GM21786 (cell line): ENCODE measurements at regions not wholly inside any gene's neighbourhood (a gene's known extent, or its start where the extent isn't known, plus 50 kb on each side); places are given as distances from the start of the nearest gene placed in this dataset.

Experiments used
- ATAC-seq: cut with Tn5 transposase; IDR thresholded peaks from one replicate; pipeline ENCODE4 v1.9.1; 2021; ENCODE audit not compliant: unreplicated experiment

- ATAC-seq, result no peak
Measured at GRCh38 chr10:131013281-131013912, 298.1 kb downstream of the TCERG1L start.

GRCh38 chr10:131014271-131014670 is 297.2 kb downstream of the TCERG1L start:
- ATAC-seq, result no peak

DNA sequence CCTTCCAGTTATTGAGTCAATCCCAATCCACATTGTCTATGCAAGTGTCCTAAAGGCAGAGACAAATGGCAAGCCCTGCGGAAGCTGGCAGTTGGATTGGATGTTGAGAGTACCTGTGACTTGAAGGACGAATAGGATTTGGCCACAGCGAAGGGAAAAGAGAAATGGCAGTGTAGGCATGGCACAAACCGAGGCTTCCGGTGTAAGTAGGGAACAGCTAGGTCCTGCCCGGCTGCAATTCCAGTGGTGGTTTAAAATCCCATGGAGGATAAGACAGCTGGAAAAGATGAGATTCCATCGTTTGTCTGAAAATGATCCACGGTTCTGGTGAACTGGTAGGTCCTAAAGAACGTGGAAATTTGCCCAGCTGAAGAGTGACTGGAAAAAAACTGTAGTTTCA is 296.2 kb downstream of the TCERG1L start:
- ATAC-seq, result no peak

DNA sequence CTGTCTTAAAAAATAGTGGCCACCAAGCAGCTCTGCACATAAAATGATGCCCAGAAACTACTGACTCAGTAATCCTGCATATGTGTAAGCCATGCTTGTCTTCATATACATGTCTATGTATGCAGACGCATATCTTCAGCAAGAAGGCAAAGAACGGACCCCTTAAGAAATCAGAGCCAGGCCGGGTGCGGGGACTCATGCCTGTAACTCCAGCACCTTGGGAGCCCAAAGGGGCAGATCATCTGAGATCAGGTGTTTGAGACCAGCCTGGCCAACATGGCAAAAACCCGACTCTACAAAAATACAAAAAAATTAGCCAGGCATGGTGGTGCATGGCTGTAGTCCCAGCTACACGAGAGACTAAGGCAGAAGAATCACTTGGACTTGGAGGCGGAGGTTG is 295.0 kb downstream of the TCERG1L start:
- no peak for ATAC-seq

- no peak for ATAC-seq
Measured at GRCh38 chr10:131017566-131018285, 293.8 kb downstream of the TCERG1L start.

GRCh38 chr10:131018886-131019500 is 292.5 kb downstream of the TCERG1L start:
- no peak for ATAC-seq

DNA sequence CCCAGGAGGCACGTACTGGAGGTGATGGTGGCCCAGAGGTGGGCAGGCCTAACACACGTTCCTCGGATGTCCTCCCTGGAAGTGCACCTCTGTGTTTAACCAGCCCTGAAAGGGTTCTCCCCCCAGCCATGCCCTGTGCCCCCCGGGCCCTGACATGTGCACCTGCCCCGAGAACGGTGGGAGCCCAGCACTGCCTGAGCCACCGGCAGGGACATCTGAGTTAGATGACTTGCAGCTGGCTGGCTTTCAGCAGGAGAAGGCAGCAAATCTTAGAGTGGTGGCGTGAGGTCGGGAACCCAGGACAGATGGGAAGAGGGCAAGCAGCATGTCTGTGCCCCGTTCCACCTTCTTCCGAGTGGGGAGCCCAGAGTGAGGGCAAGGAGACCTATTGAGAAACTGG is 291.8 kb downstream of the TCERG1L start:
- ATAC-seq, result no peak

DNA sequence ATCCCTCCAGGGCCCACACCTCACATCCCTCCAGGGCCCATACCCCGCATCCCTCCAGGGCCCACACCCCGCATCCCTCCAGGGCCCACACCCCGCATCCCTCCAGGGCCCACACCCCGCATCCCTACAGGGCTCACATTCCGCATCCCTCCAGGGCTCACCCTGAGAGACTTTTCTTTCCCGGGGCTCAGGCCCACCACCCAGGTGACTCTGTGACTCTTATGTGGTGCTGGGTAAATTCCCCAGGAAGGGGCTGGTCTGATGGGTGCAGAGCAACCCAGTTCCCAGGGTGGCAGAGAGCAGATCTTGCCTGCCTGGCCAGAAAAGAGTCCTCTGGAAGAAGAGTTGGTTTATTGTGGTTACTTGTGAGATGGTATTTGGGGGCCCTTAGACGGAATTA is 290.7 kb downstream of the TCERG1L start:
- no peak for ATAC-seq

DNA sequence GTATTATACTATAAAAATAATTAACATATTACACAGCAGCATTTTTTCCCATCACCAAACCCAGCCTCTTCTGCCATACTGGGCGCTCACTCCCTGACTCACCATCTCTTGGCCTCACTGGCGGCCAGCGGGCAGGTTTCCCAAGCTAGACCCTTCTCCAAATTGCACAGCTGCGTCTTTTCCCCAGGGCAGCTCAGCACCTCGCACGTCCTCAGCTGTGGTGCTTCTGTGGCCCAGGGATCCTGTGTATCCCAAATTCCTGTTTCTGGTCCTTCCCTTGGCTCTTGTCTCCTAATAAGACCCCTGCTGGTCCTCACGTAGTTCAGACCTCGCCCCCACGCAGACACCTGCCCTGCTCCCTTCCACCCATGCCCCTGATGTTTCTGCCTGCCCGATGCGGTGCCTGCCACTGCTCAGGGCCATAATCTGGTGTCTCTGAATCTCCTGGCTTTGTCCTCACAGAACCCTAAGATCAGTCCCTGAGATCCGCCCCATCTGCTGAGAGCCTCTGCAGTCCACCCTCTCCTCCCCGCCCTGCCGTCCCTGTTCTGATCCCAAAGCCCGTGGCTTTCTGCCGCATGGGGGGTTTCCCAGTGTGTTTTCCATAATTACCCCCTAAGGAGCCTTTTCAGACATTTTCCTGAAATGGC is 290.1 kb downstream of the TCERG1L start:
- ATAC-seq, result no peak

- ATAC-seq, result no peak
Measured at GRCh38 chr10:131021969-131022368, 289.6 kb downstream of the TCERG1L start.

DNA sequence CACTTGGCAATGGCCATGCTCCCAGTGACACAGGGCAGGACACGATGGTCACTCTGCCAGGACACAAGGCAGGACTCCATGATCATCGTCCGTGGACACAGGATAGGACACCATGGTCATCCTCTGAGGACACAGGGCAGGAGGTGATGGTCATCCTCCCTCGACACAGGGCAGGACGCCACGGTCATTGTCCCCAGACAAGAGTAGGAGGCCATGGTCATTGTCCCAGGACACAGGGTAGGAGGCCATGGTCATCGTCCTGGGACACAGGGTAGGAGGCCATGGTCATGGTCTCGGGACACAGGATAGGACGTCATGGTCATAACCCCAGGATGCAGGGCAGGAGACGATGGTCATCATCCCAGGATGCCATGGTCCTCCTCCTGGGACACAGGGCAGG is 289.2 kb downstream of the TCERG1L start:
- ATAC-seq, result no peak

- no peak for ATAC-seq
Measured at GRCh38 chr10:131022981-131023380, 288.5 kb downstream of the TCERG1L start.

DNA sequence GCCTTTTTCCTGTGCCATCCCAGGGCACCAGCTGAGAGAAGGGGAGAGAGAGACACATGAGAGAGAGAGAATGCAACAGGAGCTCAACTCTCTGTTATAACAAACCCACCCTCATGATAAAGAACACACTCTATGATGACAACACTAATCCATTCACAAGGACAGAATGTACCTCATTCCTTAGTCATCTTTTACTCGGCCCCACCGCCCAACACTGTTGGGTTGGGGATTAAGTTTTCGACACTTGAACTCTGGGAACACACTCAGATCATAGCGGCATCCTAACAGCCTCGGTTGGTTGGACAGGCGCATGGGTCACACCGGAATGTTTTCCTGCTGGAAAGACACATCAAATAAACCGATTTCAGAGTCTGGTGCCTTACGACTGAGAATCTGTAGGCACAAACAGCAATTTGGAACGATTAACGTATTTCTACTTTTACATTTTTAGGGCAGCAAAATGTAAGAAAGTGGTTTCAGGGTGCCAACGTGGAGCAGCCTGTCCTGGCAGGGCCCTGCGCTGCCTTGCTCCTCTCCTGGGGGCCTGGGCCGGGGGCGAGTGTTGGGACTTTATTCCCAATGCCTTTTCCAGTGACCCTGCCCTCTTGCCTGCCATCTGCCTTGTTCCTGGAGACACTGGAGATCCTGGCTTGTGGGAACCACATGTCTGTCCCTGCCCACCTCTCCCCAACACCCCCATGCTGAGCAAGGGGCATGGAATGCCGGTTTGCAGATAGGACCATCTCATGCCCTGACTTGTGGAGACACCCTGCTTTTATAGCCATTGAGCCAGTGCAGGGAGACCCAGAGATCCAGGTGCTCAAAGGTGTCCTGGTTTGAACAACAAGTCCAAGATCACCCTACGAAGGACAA is 287.0 kb downstream of the TCERG1L start:
- ATAC-seq, result no peak

DNA sequence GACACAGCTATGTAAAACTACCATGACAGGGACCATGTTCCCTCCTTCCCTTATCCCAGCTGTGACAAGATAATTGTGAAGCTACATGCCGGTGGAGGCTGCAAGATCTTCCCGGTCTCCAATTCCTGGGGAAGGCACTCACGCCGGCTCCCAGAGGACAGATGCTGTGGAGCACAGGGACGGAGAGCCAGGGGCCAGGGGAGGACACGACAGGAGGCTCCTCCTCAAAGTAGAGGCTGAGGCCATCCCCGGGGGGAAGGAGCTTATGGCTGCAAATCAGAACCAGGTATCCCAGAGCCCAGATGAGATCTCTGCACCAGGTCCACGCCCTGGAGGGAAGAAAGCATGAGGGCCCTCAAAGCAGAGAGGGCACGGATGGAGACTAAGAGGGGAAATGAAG is 286.2 kb downstream of the TCERG1L start:
- ATAC-seq, result no peak

- ATAC-seq, result no peak
Measured at GRCh38 chr10:131027256-131027655, 284.3 kb downstream of the TCERG1L start.

DNA sequence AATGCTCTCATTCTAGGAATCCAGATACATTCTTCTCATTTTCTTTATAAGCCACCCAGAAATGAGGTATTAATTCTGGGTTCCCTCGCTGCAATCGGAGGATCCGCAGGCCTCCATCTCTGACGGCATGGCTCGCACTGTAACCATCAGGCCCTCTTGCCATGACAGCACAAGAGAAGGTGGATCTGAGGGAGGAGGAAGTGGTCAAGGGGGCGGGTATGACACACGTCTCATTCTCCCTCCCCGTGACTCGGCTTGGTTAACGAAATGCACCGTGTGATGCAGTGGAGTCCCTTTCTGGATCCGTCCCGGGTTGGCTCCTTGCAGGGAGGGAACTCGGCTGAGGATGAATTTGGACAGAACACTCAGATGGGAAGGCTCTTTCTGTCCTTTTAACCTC is 280.2 kb downstream of the TCERG1L start:
- no peak for ATAC-seq

DNA sequence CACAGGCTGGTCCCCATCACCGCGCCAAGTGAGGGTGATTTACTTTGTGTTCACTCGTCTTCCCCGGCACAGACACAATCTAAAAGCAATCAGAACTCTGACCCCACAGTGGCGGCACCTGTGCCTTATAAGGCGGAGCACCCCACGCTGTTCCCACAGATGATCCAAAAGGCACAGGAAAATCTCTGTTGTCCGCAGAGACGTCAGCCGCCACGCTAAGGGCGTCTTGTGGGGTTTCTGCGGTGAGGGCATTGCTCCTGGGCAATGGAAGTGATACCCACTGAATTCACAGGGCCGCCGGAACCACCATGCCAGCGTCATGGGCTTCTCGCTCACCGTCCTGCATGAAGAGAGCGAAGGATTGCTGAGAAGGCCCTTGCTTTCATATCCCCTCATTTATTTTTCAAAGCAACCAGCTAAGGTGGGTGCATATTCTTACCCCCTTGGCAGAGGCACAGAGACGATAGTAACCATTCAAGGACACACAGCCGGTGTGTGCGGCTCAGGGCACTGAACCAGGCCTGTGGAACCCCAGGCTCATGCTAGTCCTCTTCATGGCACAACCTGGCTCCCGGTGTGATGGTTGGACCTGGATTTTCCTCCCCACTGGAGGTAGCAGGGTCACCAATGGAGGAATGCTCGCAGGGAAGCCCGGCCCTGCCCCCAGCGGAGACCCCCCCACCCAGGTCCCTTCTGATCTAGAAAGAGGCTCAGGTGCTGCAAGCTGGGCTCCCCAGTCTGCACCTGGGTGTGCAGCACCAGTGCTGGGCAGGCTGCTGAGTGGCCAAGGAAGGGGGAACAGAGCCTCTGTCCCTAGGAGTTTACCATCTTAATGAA is 279.0 kb downstream of the TCERG1L start:
- ATAC-seq, result no peak

- no peak for ATAC-seq
Measured at GRCh38 chr10:131033166-131034085, 278.1 kb downstream of the TCERG1L start.

GRCh38 chr10:131034451-131034850 is 277.1 kb downstream of the TCERG1L start:
- ATAC-seq, result no peak
